GM18907 (cell line): ENCODE measurements at regions not wholly inside any gene's neighbourhood (a gene's known extent, or its start where the extent isn't known, plus 50 kb on each side); places are given as distances from the start of the nearest gene placed in this dataset.

Experiments
- ATAC-seq: cut with Tn5 transposase; IDR thresholded peaks from one replicate; pipeline ENCODE4 v1.9.1; 2021; ENCODE audit warnings: mild to moderate bottlenecking, moderate library complexity; ENCODE audit not compliant: unreplicated experiment

DNA sequence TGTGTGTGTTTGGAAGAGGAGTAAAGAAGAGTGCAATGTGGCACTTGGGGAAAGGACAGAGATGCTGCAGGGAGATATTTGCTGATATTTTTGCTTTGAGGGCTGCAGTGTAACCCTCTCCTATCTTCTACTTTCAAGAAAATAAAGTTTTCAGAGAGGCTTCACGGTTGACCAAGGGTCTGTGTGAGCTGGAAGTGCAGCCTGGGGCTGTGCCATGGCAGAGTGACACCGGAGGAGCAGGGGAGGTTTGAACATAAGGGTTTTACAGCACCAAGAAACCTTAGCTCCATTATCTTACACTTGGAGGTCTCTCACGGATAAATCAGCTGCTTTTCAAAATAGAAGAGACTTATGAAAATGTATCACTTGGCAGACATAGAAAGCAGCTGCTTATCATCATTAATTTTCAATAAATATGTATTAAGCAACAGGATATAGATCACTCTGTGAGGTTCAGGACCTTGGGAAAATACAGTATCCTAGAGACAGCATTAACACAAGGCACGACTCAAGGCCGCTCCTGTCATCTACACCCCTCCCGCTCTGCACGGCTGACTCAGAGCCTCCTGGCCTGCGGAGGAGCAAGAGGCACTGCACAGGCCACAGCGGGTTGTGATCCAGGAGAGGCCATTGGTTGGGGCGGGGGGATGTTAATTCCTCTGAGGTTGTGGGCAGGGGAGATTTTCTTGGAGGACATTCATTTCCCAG is 127.8 kb downstream of the COPS8 start:
- ATAC-seq: no peak

DNA sequence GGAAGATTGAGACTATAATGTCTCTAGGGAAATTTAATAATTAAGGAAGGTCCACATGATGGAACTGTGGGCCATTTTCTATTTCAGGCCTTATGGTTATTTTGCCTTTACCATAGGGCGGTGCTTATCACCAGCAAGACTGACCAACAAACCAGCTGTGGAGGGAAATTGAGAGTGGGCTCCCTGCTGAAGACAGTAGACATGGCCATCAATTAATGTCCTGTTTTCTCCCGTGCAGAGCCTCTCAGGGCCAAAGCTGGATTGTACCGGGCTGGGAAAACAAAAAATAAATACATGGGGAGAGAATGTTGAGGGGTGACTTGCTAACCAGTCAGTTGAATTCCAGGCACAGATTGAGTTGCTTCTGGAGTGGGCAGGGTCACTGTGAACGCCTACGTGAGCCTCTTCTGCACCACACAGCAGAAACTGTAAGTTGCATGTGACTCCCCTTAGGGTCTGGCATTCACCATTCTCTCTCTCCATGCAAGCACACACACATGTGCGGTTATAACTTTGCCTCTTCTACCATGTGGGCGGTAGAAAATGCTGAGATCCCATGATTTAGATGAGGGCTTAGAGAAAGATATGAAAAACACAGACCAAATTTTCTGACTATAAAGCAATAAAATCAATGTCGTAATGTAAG is 128.5 kb downstream of the COPS8 start:
- ATAC-seq: no peak

DNA sequence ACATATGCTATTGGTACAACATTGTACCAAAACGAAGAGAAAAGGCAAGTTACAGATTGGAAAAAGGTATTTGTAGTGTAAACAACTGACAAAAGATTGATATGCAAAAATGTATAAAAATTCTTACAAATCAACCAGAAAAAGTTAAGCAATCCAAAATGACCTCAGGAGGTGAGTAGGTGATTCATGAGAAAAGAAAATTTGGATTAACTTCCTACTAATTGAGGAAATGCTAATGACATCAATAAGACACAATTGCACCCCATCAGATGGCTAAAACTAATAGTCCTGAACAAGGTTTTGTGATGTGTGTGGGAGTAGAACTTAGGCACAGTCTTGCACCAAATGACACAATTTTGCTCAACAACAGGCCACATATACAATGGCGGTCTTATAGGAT is 129.3 kb downstream of the COPS8 start:
- ATAC-seq: no peak

DNA sequence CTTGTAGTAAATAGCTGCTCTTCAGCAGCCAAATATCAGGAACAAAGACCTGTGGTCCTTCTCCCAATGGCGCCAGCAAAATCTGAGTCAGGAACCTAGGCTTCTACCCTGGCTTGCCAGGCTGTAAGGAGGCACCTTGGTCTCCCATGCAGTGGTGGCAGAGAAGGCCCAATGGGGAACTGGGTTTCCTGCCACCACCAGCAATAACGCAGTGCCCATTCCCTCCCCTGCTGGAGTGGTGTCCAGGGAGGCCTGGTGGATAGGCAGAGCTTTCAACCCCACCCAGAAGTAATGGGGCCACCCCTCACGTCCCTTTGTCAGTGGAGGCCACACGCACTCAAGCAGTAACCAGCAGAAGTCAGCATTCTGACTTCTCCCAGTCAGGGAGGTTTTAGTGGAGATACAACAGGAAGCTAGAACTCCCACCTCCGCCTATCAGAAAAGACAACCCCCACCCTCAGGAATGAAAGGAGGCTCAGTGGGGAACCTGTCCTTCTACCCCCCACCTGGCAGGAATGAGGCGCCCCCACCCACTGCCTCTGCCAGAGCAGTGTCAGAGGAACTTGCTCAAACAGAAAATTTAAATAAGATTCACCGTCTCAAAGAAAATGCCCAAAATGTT is 132.4 kb downstream of the COPS8 start:
- ATAC-seq: no peak

DNA sequence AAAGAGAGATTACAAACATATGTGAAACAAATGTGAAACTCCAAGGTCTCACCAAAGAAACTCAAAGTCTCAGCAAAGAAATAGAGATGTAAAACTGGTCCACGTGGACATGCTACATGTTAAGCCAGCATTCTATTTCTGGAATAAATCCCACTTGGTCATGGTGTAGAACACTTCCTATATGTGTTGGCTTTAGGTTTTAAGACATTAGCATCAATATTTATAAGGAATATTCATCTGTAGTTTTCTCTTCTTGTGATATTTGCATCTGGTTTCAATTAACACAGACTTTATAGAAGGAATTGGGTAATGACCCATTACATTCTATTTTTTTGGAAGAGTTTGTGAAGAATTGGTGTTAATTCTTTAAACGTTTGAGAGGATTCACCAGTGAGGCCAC is 133.1 kb downstream of the COPS8 start:
- ATAC-seq: no peak

DNA sequence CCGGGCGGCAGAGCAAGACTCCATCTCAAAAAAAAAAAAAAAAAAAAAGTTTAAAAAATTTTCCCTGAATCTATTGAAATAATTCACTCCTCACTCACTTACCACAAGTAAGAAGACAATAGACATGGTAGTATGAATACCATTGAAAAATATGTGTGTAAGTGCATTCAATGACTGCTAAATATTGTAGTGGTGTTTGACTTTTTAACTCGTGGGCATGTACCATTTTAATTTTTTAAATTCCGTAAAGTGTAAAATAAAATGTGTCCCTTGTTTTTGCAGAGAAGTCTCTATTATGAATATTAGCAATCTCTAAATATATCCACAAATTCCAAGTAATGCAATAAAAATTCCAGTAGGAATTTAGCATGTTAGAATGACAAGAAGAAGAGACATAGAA is 134.1 kb downstream of the COPS8 start:
- no peak for ATAC-seq

DNA sequence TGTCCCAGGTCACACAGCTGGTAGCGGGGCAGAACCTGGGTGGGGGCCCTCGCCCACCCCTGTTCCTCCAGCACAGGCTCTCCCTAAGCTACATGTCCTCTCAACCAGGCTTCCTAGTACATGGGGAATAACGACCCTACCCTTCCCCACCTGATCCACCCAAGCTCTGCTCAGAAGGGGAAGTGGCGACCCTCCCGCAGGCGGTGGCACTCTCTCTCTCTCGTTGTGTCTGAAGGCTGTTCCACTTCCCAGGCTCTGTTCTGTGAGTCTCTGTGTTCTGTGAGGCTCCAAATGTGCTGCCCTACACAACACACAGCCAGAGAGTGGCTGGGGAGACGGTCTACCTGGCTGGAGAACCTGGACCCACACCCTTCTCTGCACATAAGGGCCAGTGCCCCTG is 135.8 kb downstream of the COPS8 start:
- no peak for ATAC-seq

DNA sequence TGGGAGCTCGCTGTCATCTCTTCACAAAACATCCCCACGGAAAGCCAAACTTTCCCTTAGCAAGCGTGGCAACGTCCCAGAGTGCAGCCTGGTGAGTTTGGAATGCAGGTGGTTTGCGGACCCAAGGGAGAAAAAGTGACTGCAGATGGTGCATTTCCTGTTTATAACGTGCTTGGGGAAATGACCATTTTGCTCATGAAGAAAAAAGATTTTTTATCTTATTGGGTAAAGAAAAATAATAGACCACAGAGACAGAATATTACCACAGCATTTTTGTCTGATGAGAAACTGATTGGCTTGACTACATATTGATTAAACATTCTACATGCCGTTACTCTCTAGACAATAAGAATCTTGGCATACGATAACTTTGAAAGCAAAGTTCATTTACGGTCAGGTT is 136.5 kb downstream of the COPS8 start:
- no peak for ATAC-seq

DNA sequence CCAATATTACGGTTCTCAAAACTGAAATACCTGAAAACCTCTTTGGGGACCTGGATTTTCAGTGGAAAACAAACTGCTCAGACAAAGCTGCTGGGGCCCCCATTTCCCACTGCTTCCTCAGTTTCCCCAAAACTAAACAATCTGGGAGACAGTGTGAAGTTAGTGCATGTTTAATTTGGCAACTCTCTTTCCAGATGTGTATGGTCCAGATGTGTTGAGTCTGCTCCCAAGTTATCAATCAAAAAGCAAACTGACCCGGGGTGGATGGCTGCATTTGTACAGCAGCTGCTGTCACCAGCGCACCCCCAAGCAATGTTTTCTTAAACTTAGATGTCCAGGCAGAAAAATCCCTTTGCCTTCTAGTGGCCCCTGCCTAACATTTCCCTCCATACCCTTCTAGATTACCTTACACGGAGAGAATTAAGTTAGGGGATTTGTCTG is 136.9 kb downstream of the COPS8 start:
- no peak for ATAC-seq

DNA sequence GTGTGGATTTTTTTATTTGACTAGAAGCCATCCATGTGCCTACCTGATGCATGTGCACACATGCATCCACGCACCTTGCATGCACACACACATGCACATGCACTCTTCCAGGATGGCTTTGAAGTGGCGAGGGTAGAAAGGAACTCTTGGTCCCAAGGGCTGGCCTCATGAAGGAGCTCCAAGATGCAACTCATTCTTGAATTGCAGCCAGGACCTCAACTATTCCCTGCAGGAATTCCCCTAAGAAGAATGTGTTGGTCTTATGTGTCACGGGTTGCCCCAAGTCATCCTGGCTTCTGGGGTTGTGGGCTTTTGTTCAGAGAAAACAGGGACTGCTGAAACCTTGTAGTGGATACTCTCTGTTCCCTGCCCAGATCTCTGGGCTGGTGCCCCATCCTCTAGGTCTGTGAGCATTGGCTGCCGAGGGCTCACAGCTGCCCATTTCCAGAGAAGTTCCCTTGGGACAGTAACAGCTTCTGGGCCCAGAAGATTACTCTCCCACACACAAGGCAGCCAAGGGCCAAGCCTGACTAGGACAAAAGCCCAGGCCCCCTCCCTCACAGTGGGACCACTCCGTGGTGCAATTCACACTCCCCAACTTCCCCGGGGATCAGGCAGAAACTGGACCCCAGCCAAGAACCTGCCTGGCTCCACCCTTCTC is 137.6 kb downstream of the COPS8 start:
- ATAC-seq: no peak

DNA sequence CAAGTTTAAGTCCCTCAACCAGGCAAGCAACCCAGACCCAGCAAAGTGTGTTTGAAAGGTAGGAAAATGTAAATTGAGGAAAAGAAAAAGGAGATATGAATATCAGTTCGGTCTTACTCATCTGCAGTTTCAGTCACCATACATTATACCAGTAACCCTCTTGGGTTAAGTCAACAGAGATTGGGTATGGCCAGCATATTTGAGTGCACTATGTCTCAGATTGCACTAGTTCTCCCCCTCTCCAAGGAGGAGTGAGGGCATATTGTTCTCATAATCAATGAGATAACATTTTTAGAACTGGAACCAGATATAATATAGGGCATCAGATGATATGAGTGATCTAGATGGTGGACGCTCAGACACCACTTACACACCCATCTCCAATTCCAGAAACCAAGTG is 141.5 kb downstream of the COPS8 start:
- no peak for ATAC-seq

DNA sequence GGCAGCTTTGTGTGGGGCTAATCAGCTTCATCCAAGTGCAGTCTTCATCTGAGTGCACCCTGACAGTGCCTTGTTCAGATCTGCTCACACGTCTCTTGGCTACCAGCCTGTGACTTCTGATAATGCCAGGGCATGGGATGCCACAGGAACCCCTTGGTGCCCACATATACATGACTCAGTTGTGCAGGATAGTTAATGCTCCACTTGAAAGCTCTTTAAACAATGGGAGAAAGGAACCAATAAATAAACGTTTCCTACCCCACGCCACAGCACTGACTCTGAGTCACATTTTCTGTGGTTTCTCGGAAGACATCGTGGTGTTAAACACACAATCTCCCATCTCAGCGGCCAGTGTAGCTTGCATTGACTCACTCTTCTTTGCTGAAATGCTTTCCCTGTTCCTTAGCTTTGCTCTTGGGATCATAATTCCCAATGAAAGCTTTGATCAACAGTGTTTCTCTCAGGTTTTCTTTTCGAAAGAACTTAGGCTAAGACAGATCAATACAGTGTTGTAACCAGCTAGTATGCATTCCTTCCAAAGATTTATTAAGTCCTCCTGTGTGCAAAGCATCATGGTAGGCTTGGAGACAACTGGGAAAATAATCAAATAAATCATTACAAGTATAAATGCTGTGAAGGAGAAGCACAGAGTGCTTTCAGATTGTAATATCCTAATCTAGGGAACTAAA is 142.0 kb downstream of the COPS8 start:
- no peak for ATAC-seq

DNA sequence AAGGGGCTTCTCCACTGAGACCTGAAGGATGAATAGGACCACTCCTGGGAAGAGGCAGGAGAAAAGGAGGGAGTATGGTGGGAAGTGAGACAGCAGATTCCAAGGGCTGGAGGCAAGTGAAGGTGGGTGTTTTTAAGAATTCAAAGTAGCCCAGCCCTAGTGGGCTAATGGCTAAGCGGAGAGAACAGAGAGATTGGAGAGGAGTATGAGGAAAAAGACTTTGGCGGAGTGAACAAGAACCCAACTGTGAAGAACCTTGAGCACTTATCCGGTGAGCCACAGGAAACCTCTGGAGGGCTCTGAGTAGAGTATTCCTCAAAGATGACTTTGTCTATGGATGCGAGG is 142.6 kb downstream of the COPS8 start:
- ATAC-seq: no peak

DNA sequence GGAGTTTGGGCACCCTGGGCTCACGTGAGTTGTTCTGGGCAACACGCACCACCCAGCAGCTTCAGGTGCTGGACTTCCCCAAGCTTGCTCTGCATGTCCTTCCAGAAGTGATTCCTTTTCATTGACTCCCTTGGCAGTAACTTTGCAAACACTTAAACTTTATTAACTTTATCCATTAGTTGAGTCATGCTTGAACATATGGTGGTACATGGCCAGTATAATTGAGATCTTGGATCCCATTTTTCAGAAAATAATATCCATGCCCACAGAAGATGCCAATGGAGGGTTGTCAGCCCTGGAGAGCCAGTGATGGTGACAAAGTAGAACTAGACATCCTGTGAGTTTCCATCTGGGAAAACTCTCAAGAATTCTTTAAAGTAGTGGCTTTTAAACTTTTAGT is 144.2 kb downstream of the COPS8 start:
- ATAC-seq: no peak

DNA sequence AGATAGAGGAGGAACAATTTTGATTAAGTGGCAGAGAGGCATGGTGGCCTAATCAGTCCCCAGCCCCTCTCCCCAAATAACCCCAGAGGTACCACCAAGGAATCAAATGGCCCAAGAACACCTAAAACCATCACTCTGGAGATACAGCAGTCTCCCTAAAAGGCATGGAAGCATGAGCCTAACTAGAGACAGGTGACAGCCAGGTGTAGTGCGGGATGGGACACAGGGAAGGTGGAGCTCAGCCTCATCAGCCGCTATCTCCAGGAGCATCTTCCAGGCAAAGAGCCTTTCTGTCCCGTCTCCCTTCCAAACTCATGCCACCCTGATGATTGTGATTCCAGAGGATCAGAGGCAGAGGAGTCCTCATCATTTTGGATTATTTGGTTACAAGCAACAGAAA is 144.7 kb downstream of the COPS8 start:
- ATAC-seq: no peak

DNA sequence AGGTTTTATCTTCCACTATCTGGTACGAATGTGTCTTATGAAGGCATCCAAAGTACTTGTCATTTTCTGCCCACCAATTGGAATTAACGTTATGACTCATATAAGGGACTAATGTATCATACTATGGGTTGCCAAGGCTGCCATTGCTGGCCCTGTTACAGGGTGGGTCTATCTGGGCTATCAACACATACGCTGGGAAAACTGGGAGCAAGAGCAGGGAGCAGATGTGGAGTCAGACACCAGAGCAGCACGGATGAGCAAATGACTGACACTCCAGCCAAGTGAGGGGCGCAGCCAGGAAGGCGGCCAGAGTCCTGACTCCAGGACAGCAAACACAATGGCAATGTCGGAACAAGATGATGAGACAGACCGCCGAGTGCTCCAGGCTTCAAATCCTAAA is 145.9 kb downstream of the COPS8 start:
- ATAC-seq: no peak

DNA sequence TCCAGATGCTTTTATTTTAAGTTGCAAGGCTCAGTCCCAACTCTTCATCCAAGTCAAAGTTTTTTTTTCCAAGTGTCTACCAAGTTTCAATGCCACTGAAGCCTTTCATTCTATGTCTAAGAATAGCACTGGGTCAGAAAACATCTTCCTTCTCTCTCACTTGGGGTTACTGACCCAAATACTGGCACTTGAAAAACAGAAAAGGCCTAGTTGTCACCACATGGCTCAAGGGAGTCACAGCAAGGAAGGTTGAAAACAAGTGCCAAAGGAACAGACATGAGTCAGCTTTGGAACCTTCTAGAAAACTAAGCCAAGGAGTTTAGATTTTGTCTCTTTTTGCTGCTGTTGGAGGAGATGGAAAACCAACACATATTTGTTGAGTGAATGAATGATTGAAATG is 146.5 kb downstream of the COPS8 start:
- no peak for ATAC-seq

DNA sequence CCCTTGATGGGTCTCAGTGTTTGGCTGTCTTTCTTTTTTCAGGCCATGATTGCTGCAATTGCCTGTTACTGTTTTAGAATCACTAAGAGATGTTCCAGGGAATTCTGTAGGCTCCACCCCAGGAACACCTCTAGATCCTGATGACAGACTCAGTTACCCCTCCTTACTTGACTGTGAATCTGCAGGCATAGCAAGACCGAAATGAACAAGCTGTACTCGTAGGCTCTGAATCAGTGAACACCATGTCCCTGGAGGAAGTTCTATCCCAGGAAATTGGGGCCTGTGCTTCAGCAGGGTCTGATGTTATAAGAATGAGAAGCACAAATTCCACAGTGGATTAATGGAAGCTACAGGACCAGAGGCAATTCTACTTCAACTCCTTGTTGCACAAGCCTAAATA is 148.6 kb downstream of the COPS8 start:
- ATAC-seq: no peak

DNA sequence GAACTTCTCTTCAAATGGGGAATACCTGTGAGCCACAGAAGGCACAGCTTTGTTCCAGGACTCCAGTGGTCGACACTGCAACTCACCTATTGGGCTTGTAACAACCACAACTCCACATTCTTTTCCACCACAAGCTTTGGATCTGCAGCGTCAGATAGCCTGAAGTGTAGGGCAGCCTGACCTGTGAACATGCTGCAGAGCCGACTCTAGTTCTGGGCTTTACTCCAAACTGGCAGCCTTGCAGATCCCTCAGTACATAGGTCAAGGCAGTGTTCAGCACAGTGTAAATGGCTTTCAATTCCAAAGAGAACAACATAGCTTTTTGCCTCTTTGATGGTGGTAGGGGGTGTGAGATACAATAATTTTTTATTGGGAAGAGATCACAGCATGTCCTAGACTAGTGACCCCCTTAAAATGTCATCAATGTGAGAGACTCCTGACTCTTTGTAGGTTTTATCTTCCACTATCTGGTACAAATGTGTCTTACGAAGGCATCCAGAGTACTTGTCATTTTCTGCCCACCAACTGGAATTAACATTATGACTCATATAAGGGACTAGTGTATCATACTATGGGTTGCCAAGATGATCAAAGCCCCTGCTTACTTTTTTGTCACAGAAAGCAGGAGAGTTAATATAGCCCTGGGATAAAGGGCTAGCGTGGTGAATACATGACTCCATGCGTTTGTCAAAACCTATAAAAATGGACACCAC is 149.8 kb downstream of the COPS8 start:
- ATAC-seq: no peak

DNA sequence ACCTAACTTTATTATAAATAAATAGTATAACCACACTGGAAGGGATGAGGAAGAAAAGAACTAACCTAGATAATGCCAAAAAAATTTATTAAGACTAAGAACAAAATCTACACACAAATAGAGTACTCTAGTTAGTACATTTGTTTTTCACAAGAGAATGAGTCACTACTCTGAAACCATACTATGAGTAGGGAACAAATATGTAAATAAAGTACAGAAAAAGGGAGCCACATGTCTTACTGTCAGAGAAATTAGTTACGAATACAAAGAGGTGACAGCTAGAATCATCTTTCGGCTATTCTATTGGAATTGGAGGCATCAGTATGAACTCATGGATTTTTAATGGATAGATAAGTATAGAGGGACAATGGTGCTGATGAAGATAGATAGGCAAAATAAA is 150.5 kb downstream of the COPS8 start:
- ATAC-seq: no peak

DNA sequence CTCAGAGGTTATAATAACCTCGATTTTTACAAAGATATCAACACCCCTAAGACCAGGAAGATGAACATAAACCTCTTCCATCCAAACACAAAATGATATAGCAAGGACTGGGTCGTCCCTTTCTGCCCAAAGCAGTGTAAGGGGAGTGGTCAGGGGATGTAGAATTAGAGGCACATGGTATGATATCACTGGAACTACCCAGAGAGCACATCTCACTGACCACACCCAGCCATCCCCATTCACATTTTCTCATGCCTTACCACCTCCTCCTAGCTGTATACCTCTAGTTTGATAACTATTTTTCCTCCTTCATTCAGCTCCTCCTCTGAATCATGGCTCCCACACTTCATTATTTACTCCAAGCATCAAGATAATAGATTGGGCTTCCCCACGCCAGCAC is 152.6 kb downstream of the COPS8 start:
- no peak for ATAC-seq
